NAMALWA (cell line): ENCODE measurements at regions not wholly inside any gene's neighbourhood (a gene's known extent, or its start where the extent isn't known, plus 50 kb on each side); places are given as distances from the start of the nearest gene placed in this dataset.

Experiments
- DNase-seq: peaks from one replicate; pipeline ENCODE4 v3.0.0-alpha.2; 2015; ENCODE audit warnings: low spot score

- no peak for DNase-seq
Observed at GRCh38 chr5:84685121-84685894, 300.6 kb upstream of the EDIL3 start.

- no peak for DNase-seq
Observed at GRCh38 chr5:84683594-84683993, 298.9 kb upstream of the EDIL3 start.

- DNase-seq, result no peak
Observed at GRCh38 chr5:84682531-84682930, 297.9 kb upstream of the EDIL3 start.

GRCh38 chr5:84680908-84681307 is 296.2 kb upstream of the EDIL3 start:
- DNase-seq, result no peak

- no peak for DNase-seq
Observed at GRCh38 chr5:84673785-84674184, 289.1 kb upstream of the EDIL3 start.

GRCh38 chr5:84667576-84667975 is 282.9 kb upstream of the EDIL3 start:
- DNase-seq, result no peak

GRCh38 chr5:84650429-84650828 is 265.7 kb upstream of the EDIL3 start:
- DNase-seq, result no peak

- no peak for DNase-seq
Observed at GRCh38 chr5:84647581-84647980, 262.9 kb upstream of the EDIL3 start.

GRCh38 chr5:84642795-84643194 is 258.1 kb upstream of the EDIL3 start:
- no peak for DNase-seq

- DNase-seq, result no peak
Observed at GRCh38 chr5:84642324-84642723, 257.6 kb upstream of the EDIL3 start.

- DNase-seq, result no peak
Observed at GRCh38 chr5:84637662-84638375, 253.1 kb upstream of the EDIL3 start.

GRCh38 chr5:84635235-84636055 is 250.8 kb upstream of the EDIL3 start:
- no peak for DNase-seq

GRCh38 chr5:84634256-84634655 is 249.6 kb upstream of the EDIL3 start:
- DNase-seq, result no peak

- DNase-seq, result no peak
Observed at GRCh38 chr5:84632418-84632817, 247.7 kb upstream of the EDIL3 start.

- no peak for DNase-seq
Observed at GRCh38 chr5:84628918-84629317, 244.2 kb upstream of the EDIL3 start.

GRCh38 chr5:84623019-84623418 is 238.3 kb upstream of the EDIL3 start:
- no peak for DNase-seq

- no peak for DNase-seq
Observed at GRCh38 chr5:84622461-84622860, 237.8 kb upstream of the EDIL3 start.

- no peak for DNase-seq
Observed at GRCh38 chr5:84618262-84618661, 233.6 kb upstream of the EDIL3 start.

- no peak for DNase-seq
Observed at GRCh38 chr5:84614906-84615305, 230.2 kb upstream of the EDIL3 start.

- DNase-seq, result no peak
Observed at GRCh38 chr5:84606784-84607183, 222.1 kb upstream of the EDIL3 start.

- DNase-seq, result no peak
Observed at GRCh38 chr5:84605241-84605640, 220.6 kb upstream of the EDIL3 start.

- no peak for DNase-seq
Observed at GRCh38 chr5:84603568-84604185, 219.0 kb upstream of the EDIL3 start.
